GM10266 (cell line): ENCODE measurements at regions not wholly inside any gene's neighbourhood (a gene's known extent, or its start where the extent isn't known, plus 50 kb on each side); places are given as distances from the start of the nearest gene placed in this dataset.
A peak's percentile ranks its signal among the peaks of the same experiment; 100 is the strongest.

ENCODE experiments used
- DNase-seq: peaks from one replicate; pipeline ENCODE4 v3.0.0; 2012; ENCODE audit errors: extremely low spot score
- TF ChIP-seq, protein P1 (sequence below): IDR thresholded peaks from 2 replicates; pipeline ENCODE4 v1.5.1; 2012; ENCODE audit warnings: mild to moderate bottlenecking, low read depth; ENCODE audit not compliant: control insufficient read depth, insufficient read depth; ENCODE audit errors: missing control alignments

GRCh38 chr6:51456282-51456681 is 631.1 kb downstream of the PKHD1 start:
- DNase-seq = no peak
- TF ChIP-seq, protein P1, sequence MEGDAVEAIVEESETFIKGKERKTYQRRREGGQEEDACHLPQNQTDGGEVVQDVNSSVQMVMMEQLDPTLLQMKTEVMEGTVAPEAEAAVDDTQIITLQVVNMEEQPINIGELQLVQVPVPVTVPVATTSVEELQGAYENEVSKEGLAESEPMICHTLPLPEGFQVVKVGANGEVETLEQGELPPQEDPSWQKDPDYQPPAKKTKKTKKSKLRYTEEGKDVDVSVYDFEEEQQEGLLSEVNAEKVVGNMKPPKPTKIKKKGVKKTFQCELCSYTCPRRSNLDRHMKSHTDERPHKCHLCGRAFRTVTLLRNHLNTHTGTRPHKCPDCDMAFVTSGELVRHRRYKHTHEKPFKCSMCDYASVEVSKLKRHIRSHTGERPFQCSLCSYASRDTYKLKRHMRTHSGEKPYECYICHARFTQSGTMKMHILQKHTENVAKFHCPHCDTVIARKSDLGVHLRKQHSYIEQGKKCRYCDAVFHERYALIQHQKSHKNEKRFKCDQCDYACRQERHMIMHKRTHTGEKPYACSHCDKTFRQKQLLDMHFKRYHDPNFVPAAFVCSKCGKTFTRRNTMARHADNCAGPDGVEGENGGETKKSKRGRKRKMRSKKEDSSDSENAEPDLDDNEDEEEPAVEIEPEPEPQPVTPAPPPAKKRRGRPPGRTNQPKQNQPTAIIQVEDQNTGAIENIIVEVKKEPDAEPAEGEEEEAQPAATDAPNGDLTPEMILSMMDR = no peak

DNA sequence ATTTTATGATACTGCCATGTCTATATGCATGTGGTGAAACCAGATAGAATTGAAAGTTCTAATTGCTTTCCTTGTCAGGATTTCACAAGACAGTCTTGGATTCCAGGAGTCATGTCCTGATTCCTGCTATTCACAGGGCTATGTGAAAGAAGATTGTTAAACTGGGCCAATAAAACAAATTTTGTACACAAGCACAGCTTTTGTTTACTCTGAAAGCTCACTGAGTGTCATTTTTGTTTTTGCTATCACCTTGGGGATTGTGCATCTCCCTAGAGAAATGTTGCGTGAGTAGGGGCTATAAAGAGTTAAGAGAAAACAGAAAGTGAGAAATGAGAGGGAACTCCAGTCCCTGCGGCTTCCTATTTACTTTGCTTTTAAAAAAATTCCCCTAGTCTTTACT is 627.5 kb downstream of the PKHD1 start:
- DNase-seq = peak; percentile 24
- TF ChIP-seq, protein P1 = no peak

GRCh38 chr6:51462896-51463295 is 624.5 kb downstream of the PKHD1 start:
- TF ChIP-seq, protein P1 = no peak

GRCh38 chr6:51463321-51463720 is 624.1 kb downstream of the PKHD1 start:
- no peak for DNase-seq
- TF ChIP-seq, protein P1 = no peak

More at GRCh38 chr6:51462896-51463295, 624.5 kb downstream of the PKHD1 start:
- DNase-seq = no peak

GRCh38 chr6:51464956-51465355 is 622.5 kb downstream of the PKHD1 start:
- no peak for DNase-seq
- TF ChIP-seq, protein P1 = no peak

DNA sequence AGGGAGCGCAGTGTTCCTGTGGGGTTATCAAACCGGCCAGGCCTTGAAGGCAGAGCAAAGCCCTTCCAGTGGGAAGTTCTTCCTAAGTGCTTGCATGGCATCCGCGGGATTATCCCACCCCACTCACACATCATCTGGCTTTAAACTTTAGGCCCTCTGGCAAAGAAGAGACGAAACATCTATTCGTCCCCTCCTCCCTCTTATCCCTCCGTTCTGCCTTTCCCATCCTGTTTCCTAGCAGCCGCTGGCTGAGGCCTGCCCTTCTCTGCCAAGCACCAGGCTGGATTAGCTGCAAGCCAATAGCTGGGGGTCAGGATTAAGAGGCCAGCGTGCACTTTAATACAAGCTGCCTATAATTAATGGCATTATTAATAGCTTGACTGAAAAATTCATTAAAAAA is 621.0 kb downstream of the PKHD1 start:
- TF ChIP-seq, protein P1 = no peak
- DNase-seq = no peak

GRCh38 chr6:51467231-51467952 is 620.0 kb downstream of the PKHD1 start:
- DNase-seq = no peak
- TF ChIP-seq, protein P1 = no peak
